ENCODE measurements at regions not wholly inside any gene's neighbourhood (a gene's known extent, or its start where the extent isn't known, plus 50 kb on each side); places are given as distances from the start of the nearest gene placed in this dataset.

DNA sequence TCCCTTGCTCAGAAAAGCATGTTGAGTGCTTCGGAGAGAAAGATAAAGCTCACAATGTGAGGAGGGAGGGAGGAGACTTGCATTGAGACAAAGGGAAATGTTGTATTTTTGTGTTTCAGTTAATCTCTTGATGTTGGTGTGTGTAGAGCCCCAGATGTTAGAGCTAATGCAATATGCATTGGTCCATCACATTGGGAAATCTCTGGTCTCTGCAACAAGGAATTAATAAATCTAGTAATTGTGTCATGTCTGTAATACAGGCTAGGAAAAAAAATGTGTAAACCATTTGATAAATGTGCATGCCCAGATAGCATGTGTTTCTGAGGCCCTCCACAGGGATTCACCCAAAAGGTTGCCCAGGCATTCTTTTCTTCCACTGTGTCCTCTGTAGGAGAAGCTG lies 230.4 kb upstream of the KCNH8 start:
- no peak for TF ChIP-seq POLR2A (IDR thresholded peaks at IDR 0.05)
- TF ChIP-seq CTCF (IDR thresholded peaks at IDR 0.05 in 8 of 11, conservative IDR thresholded peaks at IDR 0.05 in 3 of 11) = no peak
- TF ChIP-seq POLR2AphosphoS5 (IDR thresholded peaks at IDR 0.05) = no peak

All from spleen (tissue), 7 donors.